ENCODE measurements at regions not wholly inside any gene's neighbourhood (a gene's known extent, or its start where the extent isn't known, plus 50 kb on each side); places are given as distances from the start of the nearest gene placed in this dataset.

- no peak overlapping the region for H3K4me3 ChIP-seq (ENCODE audit: extremely low read depth, insufficient read depth, low read length, poor library complexity, severe bottlenecking)
- H3K27ac ChIP-seq (ENCODE audit: low read depth, low read length, severe bottlenecking): no peak overlapping the region
- 91 to 92% methylated on average over 6 to 7 of the region's 7 CpGs for WGBS, 2 experiments (ENCODE audit: insufficient coverage in 2 of 2)
- H3K9me3 ChIP-seq (ENCODE audit: control insufficient read depth, low read length): no peaks in the 10 kb centered on the region
- H3K36me3 ChIP-seq (ENCODE audit: control insufficient read depth, insufficient read depth, low read length): no peaks in the 10 kb centered on the region
- no peaks in the 10 kb centered on the region for H3K4me1 ChIP-seq (ENCODE audit: control insufficient read depth, insufficient read depth, low read length, poor library complexity, severe bottlenecking)
Observed at GRCh38 chr3:187795207-187795960, 50.1 kb upstream of the BCL6 start.

GRCh38 chr3:187798126-187798525, 52.9 kb upstream of the BCL6 start:
- Histone ChIP-seq H3K27ac (ENCODE audit: low read depth, low read length, severe bottlenecking) (no peak overlapping the region), H3K9me3 (ENCODE audit: control insufficient read depth, low read length) (no peaks in the 10 kb centered on the region), H3K4me1 (ENCODE audit: control insufficient read depth, insufficient read depth, low read length, poor library complexity, severe bottlenecking) (no peaks in the 10 kb centered on the region), H3K36me3 (ENCODE audit: control insufficient read depth, insufficient read depth, low read length) (no peaks in the 10 kb centered on the region), H3K4me3 (ENCODE audit: extremely low read depth, insufficient read depth, low read length, poor library complexity, severe bottlenecking) (no peak overlapping the region)
- 60% methylated on average over 1 of the region's 1 CpG; no CpG with 5 or more reads in 1 of the 2 experiments for WGBS, 2 experiments (ENCODE audit: insufficient coverage in 2 of 2)

- Histone ChIP-seq H3K36me3 (ENCODE audit: control insufficient read depth, insufficient read depth, low read length) (no peaks in the 10 kb centered on the region), H3K4me3 (ENCODE audit: extremely low read depth, insufficient read depth, low read length, poor library complexity, severe bottlenecking) (no peak overlapping the region), H3K4me1 (ENCODE audit: control insufficient read depth, insufficient read depth, low read length, poor library complexity, severe bottlenecking) (no peaks in the 10 kb centered on the region), H3K9me3 (ENCODE audit: control insufficient read depth, low read length) (no peaks in the 10 kb centered on the region), H3K27ac (ENCODE audit: low read depth, low read length, severe bottlenecking) (no peak overlapping the region)
- WGBS, 2 experiments (ENCODE audit: insufficient coverage in 2 of 2): 90 to 98% methylated on average over 13 to 15 of the region's 15 CpGs
Observed at GRCh38 chr3:187798531-187799530, 53.6 kb upstream of the BCL6 start.

- no peaks in the 10 kb centered on the region for H3K9me3 ChIP-seq (ENCODE audit: control insufficient read depth, low read length)
- no peak overlapping the region for H3K27ac ChIP-seq (ENCODE audit: low read depth, low read length, severe bottlenecking)
- no peaks in the 10 kb centered on the region for H3K4me1 ChIP-seq (ENCODE audit: control insufficient read depth, insufficient read depth, low read length, poor library complexity, severe bottlenecking)
- WGBS, 2 experiments (ENCODE audit: insufficient coverage in 2 of 2): 95% methylated on average over 2 of the region's 4 CpGs; no CpG with 5 or more reads in 1 of the 2 experiments
- H3K4me3 ChIP-seq (ENCODE audit: extremely low read depth, insufficient read depth, low read length, poor library complexity, severe bottlenecking): no peak overlapping the region
- H3K36me3 ChIP-seq (ENCODE audit: control insufficient read depth, insufficient read depth, low read length): no peaks in the 10 kb centered on the region
Observed at GRCh38 chr3:187799942-187800641, 54.8 kb upstream of the BCL6 start.

- Histone ChIP-seq H3K36me3 (ENCODE audit: control insufficient read depth, insufficient read depth, low read length) (no peaks in the 10 kb centered on the region), H3K9me3 (ENCODE audit: control insufficient read depth, low read length) (no peaks in the 10 kb centered on the region), H3K27ac (ENCODE audit: low read depth, low read length, severe bottlenecking) (no peak overlapping the region), H3K4me1 (ENCODE audit: control insufficient read depth, insufficient read depth, low read length, poor library complexity, severe bottlenecking) (no peaks in the 10 kb centered on the region), H3K4me3 (ENCODE audit: extremely low read depth, insufficient read depth, low read length, poor library complexity, severe bottlenecking) (no peak overlapping the region)
- 100% methylated on average over 4 to 5 of the region's 5 CpGs for WGBS, 2 experiments (ENCODE audit: insufficient coverage in 2 of 2)
Observed at GRCh38 chr3:187801152-187801551, 55.9 kb upstream of the BCL6 start.

- no peak overlapping the region for H3K27ac ChIP-seq (ENCODE audit: low read depth, low read length, severe bottlenecking)
- H3K4me3 ChIP-seq (ENCODE audit: extremely low read depth, insufficient read depth, low read length, poor library complexity, severe bottlenecking): no peak overlapping the region
- 87 to 90% methylated on average over 2 to 4 of the region's 7 CpGs for WGBS, 2 experiments (ENCODE audit: insufficient coverage in 2 of 2)
- no peaks in the 10 kb centered on the region for H3K36me3 ChIP-seq (ENCODE audit: control insufficient read depth, insufficient read depth, low read length)
- H3K9me3 ChIP-seq (ENCODE audit: control insufficient read depth, low read length): no peaks in the 10 kb centered on the region
- H3K4me1 ChIP-seq (ENCODE audit: control insufficient read depth, insufficient read depth, low read length, poor library complexity, severe bottlenecking): no peaks in the 10 kb centered on the region
Observed at GRCh38 chr3:187802203-187802927, 57.1 kb upstream of the BCL6 start.

GRCh38 chr3:187802928-187803259, 57.6 kb upstream of the BCL6 start:
- 95 to 97% methylated on average over 8 to 9 of the region's 9 CpGs for WGBS, 2 experiments (ENCODE audit: insufficient coverage in 2 of 2)
- Histone ChIP-seq H3K36me3 (ENCODE audit: control insufficient read depth, insufficient read depth, low read length) (no peaks in the 10 kb centered on the region), H3K4me3 (ENCODE audit: extremely low read depth, insufficient read depth, low read length, poor library complexity, severe bottlenecking) (no peak overlapping the region), H3K4me1 (ENCODE audit: control insufficient read depth, insufficient read depth, low read length, poor library complexity, severe bottlenecking) (no peaks in the 10 kb centered on the region), H3K27ac (ENCODE audit: low read depth, low read length, severe bottlenecking) (no peak overlapping the region), H3K9me3 (ENCODE audit: control insufficient read depth, low read length) (no peaks in the 10 kb centered on the region)

- 79 to 83% methylated on average over 1 to 3 of the region's 11 CpGs for WGBS, 2 experiments (ENCODE audit: insufficient coverage in 2 of 2)
- Histone ChIP-seq H3K9me3 (ENCODE audit: control insufficient read depth, low read length) (no peaks in the 10 kb centered on the region), H3K27ac (ENCODE audit: low read depth, low read length, severe bottlenecking) (no peak overlapping the region), H3K4me1 (ENCODE audit: control insufficient read depth, insufficient read depth, low read length, poor library complexity, severe bottlenecking) (no peaks in the 10 kb centered on the region), H3K4me3 (ENCODE audit: extremely low read depth, insufficient read depth, low read length, poor library complexity, severe bottlenecking) (no peak overlapping the region), H3K36me3 (ENCODE audit: control insufficient read depth, insufficient read depth, low read length) (no peaks in the 10 kb centered on the region)
Observed at GRCh38 chr3:187804120-187804744, 59.0 kb upstream of the BCL6 start.

GRCh38 chr3:187804745-187805121, 59.5 kb upstream of the BCL6 start:
- no peak overlapping the region for H3K4me3 ChIP-seq (ENCODE audit: extremely low read depth, insufficient read depth, low read length, poor library complexity, severe bottlenecking)
- no peaks in the 10 kb centered on the region for H3K4me1 ChIP-seq (ENCODE audit: control insufficient read depth, insufficient read depth, low read length, poor library complexity, severe bottlenecking)
- H3K27ac ChIP-seq (ENCODE audit: low read depth, low read length, severe bottlenecking): no peak overlapping the region
- no peaks in the 10 kb centered on the region for H3K36me3 ChIP-seq (ENCODE audit: control insufficient read depth, insufficient read depth, low read length)
- no peaks in the 10 kb centered on the region for H3K9me3 ChIP-seq (ENCODE audit: control insufficient read depth, low read length)
- whole genome bisulfite sequencing, 2 experiments (ENCODE audit: insufficient coverage in 2 of 2): 66 to 82% methylated on average over 5 to 7 of the region's 7 CpGs

GRCh38 chr3:187805774-187806173, 60.5 kb upstream of the BCL6 start:
- H3K36me3 ChIP-seq (ENCODE audit: control insufficient read depth, insufficient read depth, low read length): no peaks in the 10 kb centered on the region
- WGBS, 2 experiments (ENCODE audit: insufficient coverage in 2 of 2): 90 to 92% methylated on average over 4 of the region's 5 CpGs

More at GRCh38 chr3:187805774-187806173, 60.5 kb upstream of the BCL6 start:
- Histone ChIP-seq H3K4me3 (ENCODE audit: extremely low read depth, insufficient read depth, low read length, poor library complexity, severe bottlenecking) (no peak overlapping the region), H3K9me3 (ENCODE audit: control insufficient read depth, low read length) (no peaks in the 10 kb centered on the region), H3K4me1 (ENCODE audit: control insufficient read depth, insufficient read depth, low read length, poor library complexity, severe bottlenecking) (peaks cover 10% of the 10 kb centered on the region), H3K27ac (ENCODE audit: low read depth, low read length, severe bottlenecking) (no peak overlapping the region)
